IPS-20b (cell line): ENCODE measurements at regions not wholly inside any gene's neighbourhood (a gene's known extent, or its start where the extent isn't known, plus 50 kb on each side); places are given as distances from the start of the nearest gene placed in this dataset.

Source experiments
- H3K27ac ChIP-seq: one replicate; pipeline ENCODE4 v1.5.1; 2013; ENCODE audit warnings: low read length
- H3K27me3 ChIP-seq: 2 replicates; pipeline ENCODE4 v1.6.1; 2013; ENCODE audit warnings: mild to moderate bottlenecking, low read length, inconsistent platforms; ENCODE audit not compliant: insufficient read depth
- H3K36me3 ChIP-seq: 2 replicates; pipeline ENCODE4 v1.6.1; 2013; ENCODE audit warnings: low read depth, mild to moderate bottlenecking, inconsistent platforms, low read length, moderate library complexity; ENCODE audit not compliant: insufficient read depth
- H3K4me1 ChIP-seq: 2 replicates; pipeline ENCODE4 v1.6.1; 2013; ENCODE audit warnings: mild to moderate bottlenecking, control low read depth, inconsistent platforms, low read length, moderate library complexity; ENCODE audit not compliant: insufficient read depth
- H3K4me3 ChIP-seq: 2 replicates; pipeline ENCODE4 v1.5.1; 2013; ENCODE audit warnings: mild to moderate bottlenecking, low read length, inconsistent platforms
- H3K9ac ChIP-seq: 2 replicates; pipeline ENCODE4 v1.6.1; 2013; ENCODE audit warnings: low read depth, mild to moderate bottlenecking, inconsistent platforms, low read length, moderate library complexity
- H3K9me3 ChIP-seq: 2 replicates; pipeline ENCODE4 v1.6.1; 2013; ENCODE audit warnings: mild to moderate bottlenecking, low read depth, low read length, inconsistent platforms; ENCODE audit not compliant: insufficient read depth

- Histone ChIP-seq H3K9ac (no peak overlapping the region), H3K27ac (no peak overlapping the region), H3K9me3 (no peaks in the 10 kb centered on the region), H3K36me3 (peaks cover 5% of the 10 kb centered on the region; the same call in 1 of the 2 replicates), H3K27me3 (no peaks in the 10 kb centered on the region), H3K4me1 (peaks cover 31% of the 10 kb centered on the region), H3K4me3 (no peak overlapping the region)
Observed at GRCh38 chr18:46268671-46269070, 164.5 kb downstream of the HAUS1 start.

- H3K9me3 ChIP-seq = no peaks in the 10 kb centered on the region
- no peak overlapping the region for H3K27ac ChIP-seq
Observed at GRCh38 chr18:46269275-46269674, 165.1 kb downstream of the HAUS1 start.

GRCh38 chr18:46271488-46271887 lies 167.3 kb downstream of the HAUS1 start:
- Histone ChIP-seq H3K9me3 (no peaks in the 10 kb centered on the region), H3K27me3 (no peaks in the 10 kb centered on the region), H3K36me3 (peaks cover 5% of the 10 kb centered on the region; the same call in 1 of the 2 replicates), H3K4me1 (peaks cover 15% of the 10 kb centered on the region), H3K27ac (no peak overlapping the region), H3K4me3 (no peak overlapping the region), H3K9ac (no peak overlapping the region)

More at GRCh38 chr18:46269275-46269674, 165.1 kb downstream of the HAUS1 start:
- H3K36me3 ChIP-seq = peaks cover 5% of the 10 kb centered on the region; the same call in 1 of the 2 replicates
- no peak overlapping the region for H3K4me3 ChIP-seq
- no peak overlapping the region for H3K9ac ChIP-seq
- H3K27me3 ChIP-seq = no peaks in the 10 kb centered on the region
- peaks cover 30% of the 10 kb centered on the region for H3K4me1 ChIP-seq

- H3K9ac ChIP-seq = no peak overlapping the region
- no peak overlapping the region for H3K4me3 ChIP-seq
- H3K4me1 ChIP-seq = peaks cover 22% of the 10 kb centered on the region
- H3K9me3 ChIP-seq = no peaks in the 10 kb centered on the region
- H3K36me3 ChIP-seq = no peaks in the 10 kb centered on the region
- H3K27ac ChIP-seq = no peak overlapping the region
- no peaks in the 10 kb centered on the region for H3K27me3 ChIP-seq
Observed at GRCh38 chr18:46273861-46274260, 169.7 kb downstream of the HAUS1 start.

GRCh38 chr18:46274266-46274665 lies 170.1 kb downstream of the HAUS1 start:
- Histone ChIP-seq H3K27ac (no peak overlapping the region), H3K9me3 (no peaks in the 10 kb centered on the region), H3K4me1 (peaks cover 22% of the 10 kb centered on the region), H3K27me3 (no peaks in the 10 kb centered on the region), H3K4me3 (no peak overlapping the region), H3K9ac (no peak overlapping the region), H3K36me3 (no peaks in the 10 kb centered on the region)

DNA sequence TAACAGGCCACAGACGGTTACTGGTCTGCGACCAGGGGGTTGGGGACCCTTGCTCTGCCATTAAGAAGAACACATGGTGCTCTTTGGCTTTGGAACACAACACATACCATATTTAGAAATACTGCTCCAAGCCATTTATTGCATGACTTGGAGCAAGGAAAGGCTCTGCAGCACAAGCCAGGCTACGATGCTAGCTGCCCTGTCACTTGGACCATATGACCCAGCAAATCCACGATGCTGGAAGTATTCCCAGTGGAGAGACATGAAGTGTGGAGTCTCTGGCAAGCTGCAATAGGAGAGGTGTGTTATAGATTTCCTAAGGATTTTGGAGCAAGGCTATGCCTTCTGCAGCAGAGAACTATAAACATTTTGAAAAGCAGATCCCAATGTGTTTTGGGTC lies 171.2 kb downstream of the HAUS1 start:
- Histone ChIP-seq H3K9me3 (no peaks in the 10 kb centered on the region), H3K4me3 (no peak overlapping the region), H3K9ac (no peak overlapping the region), H3K4me1 (peaks cover 22% of the 10 kb centered on the region), H3K36me3 (no peaks in the 10 kb centered on the region), H3K27me3 (no peaks in the 10 kb centered on the region), H3K27ac (no peak overlapping the region)

- peaks cover 22% of the 10 kb centered on the region for H3K4me1 ChIP-seq
- H3K4me3 ChIP-seq = no peak overlapping the region
- H3K27ac ChIP-seq = no peak overlapping the region
- no peaks in the 10 kb centered on the region for H3K9me3 ChIP-seq
- H3K36me3 ChIP-seq = no peaks in the 10 kb centered on the region
- H3K27me3 ChIP-seq = no peaks in the 10 kb centered on the region
- H3K9ac ChIP-seq = no peak overlapping the region
Observed at GRCh38 chr18:46276748-46277147, 172.6 kb downstream of the HAUS1 start.

- H3K9ac ChIP-seq = no peak overlapping the region
- H3K4me3 ChIP-seq = no peak overlapping the region
- no peaks in the 10 kb centered on the region for H3K27me3 ChIP-seq
- H3K27ac ChIP-seq = no peak overlapping the region
- H3K9me3 ChIP-seq = no peaks in the 10 kb centered on the region
- H3K36me3 ChIP-seq = no peaks in the 10 kb centered on the region
- H3K4me1 ChIP-seq = peaks cover 24% of the 10 kb centered on the region
Observed at GRCh38 chr18:46278481-46279465, 174.6 kb downstream of the HAUS1 start.

GRCh38 chr18:46279673-46280072 lies 175.5 kb downstream of the HAUS1 start:
- Histone ChIP-seq H3K4me1 (peaks cover 17% of the 10 kb centered on the region; the same call in 1 of the 2 replicates), H3K9ac (no peak overlapping the region), H3K27ac (no peak overlapping the region)

GRCh38 chr18:46281185-46282176 lies 177.3 kb downstream of the HAUS1 start:
- no peaks in the 10 kb centered on the region for H3K36me3 ChIP-seq
- no peaks in the 10 kb centered on the region for H3K27me3 ChIP-seq
- H3K9me3 ChIP-seq = no peaks in the 10 kb centered on the region

More at GRCh38 chr18:46279673-46280072, 175.5 kb downstream of the HAUS1 start:
- Histone ChIP-seq H3K4me3 (no peak overlapping the region), H3K27me3 (no peaks in the 10 kb centered on the region), H3K9me3 (no peaks in the 10 kb centered on the region), H3K36me3 (no peaks in the 10 kb centered on the region)

GRCh38 chr18:46282177-46282570 lies 178.0 kb downstream of the HAUS1 start:
- H3K4me3 ChIP-seq = no peak overlapping the region

More at GRCh38 chr18:46281185-46282176, 177.3 kb downstream of the HAUS1 start:
- H3K4me3 ChIP-seq = no peak overlapping the region
- peaks cover 15% of the 10 kb centered on the region; the same call in 1 of the 2 replicates for H3K4me1 ChIP-seq
- no peak overlapping the region for H3K9ac ChIP-seq
- no peak overlapping the region for H3K27ac ChIP-seq

More at GRCh38 chr18:46282177-46282570, 178.0 kb downstream of the HAUS1 start:
- no peak overlapping the region for H3K9ac ChIP-seq
- H3K9me3 ChIP-seq = no peaks in the 10 kb centered on the region
- no peaks in the 10 kb centered on the region for H3K27me3 ChIP-seq
- H3K4me1 ChIP-seq = peaks cover 15% of the 10 kb centered on the region; the same call in 1 of the 2 replicates
- H3K36me3 ChIP-seq = no peaks in the 10 kb centered on the region
- H3K27ac ChIP-seq = no peak overlapping the region
